Fibroblast of villous mesenchyme (primary cell): ENCODE measurements at regions not wholly inside any gene's neighbourhood (a gene's known extent, or its start where the extent isn't known, plus 50 kb on each side); places are given as distances from the start of the nearest gene placed in this dataset.
"Not testable (repeated sequence)": the region's sequence is repeated elsewhere in the genome, so short reads cannot be mapped to it uniquely, and the experiment has no call there.

ENCODE experiments used
- DNase-seq: peaks from one replicate; pipeline ENCODE4 v3.0.0-alpha.2; 2010; ENCODE audit warnings: low read depth
- H3K4me3 ChIP-seq: 2 replicates; pipeline ENCODE4 v1.5.1; 2011; ENCODE audit warnings: low read depth, mild to moderate bottlenecking, low read length
- CTCF ChIP-seq: IDR thresholded peaks from 2 replicates; pipeline ENCODE4 v1.5.1; 2012; ENCODE audit warnings: low read depth, mild to moderate bottlenecking, low read length; ENCODE audit not compliant: insufficient read depth

DNA sequence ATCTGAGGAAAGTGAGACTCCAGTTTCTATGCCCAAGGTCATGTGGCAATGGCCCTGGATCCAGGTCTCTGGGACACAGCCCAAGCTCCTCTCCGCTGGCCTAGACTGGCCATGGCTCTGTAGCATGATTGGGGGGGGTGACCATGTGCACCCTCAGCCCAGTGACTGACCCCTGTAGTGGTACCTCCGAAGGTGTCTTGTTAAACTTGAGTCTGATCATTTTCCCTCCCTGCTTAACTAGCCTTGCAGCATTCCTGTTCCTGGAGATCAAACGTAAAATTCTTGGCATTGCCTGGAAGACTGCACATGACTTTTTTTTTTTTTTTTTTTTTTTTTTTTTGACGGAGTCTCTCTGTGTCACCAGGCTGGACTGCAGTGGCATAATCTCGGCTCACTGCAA lies 1116.0 kb downstream of the TBC1D22A start:
- DNase-seq: no peak
- no peak for TF ChIP-seq CTCF
- no peak overlapping the region for H3K4me3 ChIP-seq

DNA sequence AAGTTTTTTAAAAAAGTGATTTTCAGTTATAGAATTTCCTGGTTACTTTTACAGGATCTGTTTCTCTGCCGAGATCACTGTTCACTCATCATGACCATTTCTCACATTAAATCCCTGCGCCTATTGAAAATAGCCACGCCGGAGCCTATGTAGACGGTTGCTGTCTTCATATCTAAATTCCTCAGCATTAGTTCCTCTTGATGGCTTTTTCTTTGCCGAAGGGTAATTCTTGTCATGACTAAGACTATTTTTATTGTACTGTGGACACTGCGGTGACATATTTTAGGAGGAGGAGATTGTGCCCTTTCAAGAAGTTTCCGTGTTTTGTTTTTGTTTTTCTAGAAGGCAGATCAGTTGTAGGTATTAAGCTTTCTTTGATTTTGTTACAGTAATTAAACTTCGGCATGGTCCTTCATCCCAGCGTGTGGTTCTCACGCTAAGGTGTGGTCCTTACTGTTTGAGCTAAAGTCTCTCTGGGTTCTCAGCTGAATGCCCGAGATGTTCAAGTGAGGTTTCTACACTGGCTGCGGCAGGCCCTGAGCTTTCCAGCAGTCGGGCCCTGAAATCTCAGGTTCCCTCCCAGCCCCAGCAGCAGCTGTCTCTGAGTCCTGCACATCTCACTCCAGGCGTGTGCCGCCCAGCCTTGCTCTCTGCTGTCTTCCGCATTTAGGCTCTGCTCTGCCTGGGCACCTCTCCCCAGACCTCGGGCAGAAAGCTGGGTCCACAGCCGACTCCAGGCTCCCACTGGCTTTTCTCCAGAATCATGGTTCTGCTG lies 1110.5 kb downstream of the TBC1D22A start:
- H3K4me3 ChIP-seq: no peak overlapping the region
- TF ChIP-seq CTCF: no peak
- no peak for DNase-seq

DNA sequence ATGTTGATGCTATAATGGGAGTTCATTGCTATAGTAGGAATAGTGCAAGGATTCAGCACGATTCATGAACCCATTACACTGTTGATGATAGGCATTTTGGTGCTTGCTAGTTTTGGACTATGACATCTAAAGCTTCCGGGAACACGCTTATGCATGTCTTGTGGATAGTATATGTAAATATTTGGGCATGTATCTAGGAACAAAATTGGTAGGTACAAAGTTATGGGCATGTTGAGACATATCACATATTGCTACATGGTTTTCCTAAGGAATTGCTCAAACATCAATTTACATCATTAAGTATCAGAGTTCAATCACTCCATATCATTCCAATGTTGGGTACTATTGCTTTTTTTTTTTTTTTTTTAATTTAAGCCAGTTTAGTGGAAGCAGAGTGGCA lies 1103.2 kb downstream of the TBC1D22A start:
- no peak overlapping the region for H3K4me3 ChIP-seq
- DNase-seq: no peak
- no peak for TF ChIP-seq CTCF

GRCh38 chr22:47862394-47862793 lies 1099.9 kb downstream of the TBC1D22A start:
- no peak for DNase-seq
- TF ChIP-seq CTCF: no peak

DNA sequence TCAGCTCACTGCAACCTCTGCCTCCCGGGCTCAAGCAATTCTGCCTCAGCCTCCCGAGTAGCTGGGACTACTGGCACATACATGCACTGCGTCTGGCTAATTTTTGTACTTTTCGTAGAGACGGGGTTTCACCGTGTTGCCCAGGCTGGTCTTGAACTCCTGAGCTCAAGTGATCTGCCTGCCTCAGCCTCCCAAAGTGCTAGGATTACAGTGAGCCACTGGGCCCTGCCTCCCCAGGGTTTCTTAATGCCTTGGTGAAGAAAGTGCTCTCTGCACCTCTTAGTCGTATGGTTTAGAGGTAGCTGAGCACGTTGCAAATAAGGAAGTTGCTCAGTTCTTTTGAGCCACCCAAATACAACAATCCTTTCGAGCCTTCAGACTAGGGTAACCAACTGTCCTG lies 1098.5 kb downstream of the TBC1D22A start:
- not testable (repeated sequence) for H3K4me3 ChIP-seq, DNase-seq

More at GRCh38 chr22:47862394-47862793, 1099.9 kb downstream of the TBC1D22A start:
- no peak overlapping the region for H3K4me3 ChIP-seq

- DNase-seq: no peak
- TF ChIP-seq CTCF: no peak
- no peak overlapping the region for H3K4me3 ChIP-seq
Measured at GRCh38 chr22:47859881-47860525, 1097.6 kb downstream of the TBC1D22A start.

- no peak overlapping the region for H3K4me3 ChIP-seq
- no peak for DNase-seq
- TF ChIP-seq CTCF: no peak
Measured at GRCh38 chr22:47858773-47859306, 1096.4 kb downstream of the TBC1D22A start.
